Spleen (tissue), 11 donors: ENCODE measurements at regions not wholly inside any gene's neighbourhood (a gene's known extent, or its start where the extent isn't known, plus 50 kb on each side); places are given as distances from the start of the nearest gene placed in this dataset.

Source experiments
- DNase-seq: peaks from one replicate; pipeline ENCODE4 v3.0.0-alpha.2; 2020
- H3K27ac ChIP-seq, 8 donors: fragments of 200-600 bp; sonication (generic) in 7 of 8; 1 replicate in 4 of 8; 2 replicates in 4 of 8; pipeline versions ENCODE4 v1.5.0 to v1.8.0; 2016 to 2021; ENCODE audit warnings: inconsistent platforms in 4 of 8, mild to moderate bottlenecking in 4 of 8, moderate library complexity in 1 of 8
- H3K27me3 ChIP-seq, 7 donors: fragments of 200-600 bp; sonication (generic) in 6 of 7; replicated peaks in 1 of 7; 1 replicate in 4 of 7; 2 replicates in 3 of 7; pipeline versions ENCODE4 v1.5.0 to v1.8.0; 2016 to 2021; ENCODE audit warnings: inconsistent platforms in 3 of 7, mild to moderate bottlenecking in 1 of 7
- H3K36me3 ChIP-seq, 6 donors: fragments of 200-600 bp; sonication (generic) in 5 of 6; 1 replicate in 4 of 6; 2 replicates in 2 of 6; pipeline versions ENCODE4 v1.5.0 to v1.8.0; 2016 to 2021; ENCODE audit warnings: inconsistent platforms in 2 of 6
- H3K4me1 ChIP-seq, 6 donors: fragments of 200-600 bp; sonication (generic) in 5 of 6; 1 replicate in 3 of 6; 2 replicates in 3 of 6; pipeline versions ENCODE4 v1.5.0 to v1.8.0; 2016 to 2021; ENCODE audit warnings: inconsistent platforms in 3 of 6
- H3K4me3 ChIP-seq, 8 donors: fragments of 200-600 bp; sonication (generic) in 7 of 8; 1 replicate in 4 of 8; 2 replicates in 4 of 8; pipeline versions ENCODE4 v1.5.0 to v1.8.0; 2016 to 2021; ENCODE audit warnings: inconsistent platforms in 4 of 8, mild to moderate bottlenecking in 4 of 8, moderate library complexity in 2 of 8
- H3K9me3 ChIP-seq, 8 donors: fragments of 200-600 bp; sonication (generic) in 7 of 8; 1 replicate in 4 of 8; 2 replicates in 4 of 8; pipeline versions ENCODE4 v1.5.0 to v1.8.0; 2016 to 2021; ENCODE audit warnings: inconsistent platforms in 4 of 8
- POLR2A ChIP-seq, 3 donors: fragments of 450-650 bp; IDR thresholded peaks; one replicate each; pipeline ENCODE4 v1.5.1; 2017; ENCODE audit warnings: antibody characterized with exemption in 3 of 3, mild to moderate bottlenecking in 1 of 3
- POLR2AphosphoS5 ChIP-seq, 3 donors: sonication (generic); formaldehyde crosslinking; IDR thresholded peaks; one replicate each; pipeline ENCODE4 v1.5.1; 2017; ENCODE audit warnings: antibody characterized with exemption in 3 of 3
- WGBS, 5 donors: extraction: QIAGEN DNeasy Blood & Tissue Kit in 3 of 5; methylation state at CpG; one replicate each; pipeline versions ENCODE4 v1.1.5 to v1.1.7; 2013 to 2018; 5-methylcytosine and 5-hydroxymethylcytosine counted together
- intact Hi-C: fragments of 100-400 bp; cut with DNase I; formaldehyde crosslinking; loops from one replicate; pipeline ENCODE4 v1.15.0; 2023; ENCODE audit warnings: low total_unique reads
- TF ChIP-seq, protein P1 (sequence below), 11 experiments: fragments of 200-600 bp in 7 of 11; fragments of 450-650 bp in 4 of 11; sonication (generic) in 4 of 11; IDR thresholded peaks in 8 of 11; conservative IDR thresholded peaks in 3 of 11; 1 replicate in 7 of 11; 2 replicates in 4 of 11; pipeline versions ENCODE4 v1.4.0 to v1.8.0; 2016 to 2021; ENCODE audit warnings: antibody characterized with exemption in 11 of 11, inconsistent platforms in 4 of 11, mild to moderate bottlenecking in 1 of 11
- donor health status: healthy with polysubstance abuse.
- donor health status: DM: no; HTN: no; CAD: no; lungs with moderate emphysema.
- donor health status: DM: no; HTN: no; CAD: no.
- donor health status: Bipolar disorder and iron deficiency.
- donor health status: healthy.
- donor health status: DM: no; HTN: no; CAD: no.
- donor health status: DM: yes; HTN: yes; CAD: no.

DNA sequence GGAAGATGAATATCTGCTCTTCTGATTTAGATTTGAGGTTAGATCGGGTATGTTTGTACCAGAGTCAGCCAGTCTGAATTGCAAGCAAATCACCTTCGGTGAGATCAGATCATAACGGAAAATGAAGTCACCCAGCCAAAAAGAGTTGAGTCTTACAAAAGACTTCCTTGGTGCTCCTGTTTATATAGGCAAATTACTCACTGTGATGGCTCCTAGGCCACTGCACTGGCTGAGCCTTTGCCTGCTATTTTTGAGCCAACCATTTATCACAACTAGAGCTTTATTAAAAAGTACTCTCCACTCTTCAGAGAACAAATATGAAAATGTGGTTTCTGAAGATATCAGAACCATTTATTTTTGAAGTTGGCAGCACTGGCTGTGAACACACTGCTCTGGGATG, 277.7 kb upstream of the PCSK5 start:
- no peak for DNase-seq
- WGBS, 5 donors, result 68 to 91% (median 84%) methylated on average over 3 of the region's 3 CpGs

DNA sequence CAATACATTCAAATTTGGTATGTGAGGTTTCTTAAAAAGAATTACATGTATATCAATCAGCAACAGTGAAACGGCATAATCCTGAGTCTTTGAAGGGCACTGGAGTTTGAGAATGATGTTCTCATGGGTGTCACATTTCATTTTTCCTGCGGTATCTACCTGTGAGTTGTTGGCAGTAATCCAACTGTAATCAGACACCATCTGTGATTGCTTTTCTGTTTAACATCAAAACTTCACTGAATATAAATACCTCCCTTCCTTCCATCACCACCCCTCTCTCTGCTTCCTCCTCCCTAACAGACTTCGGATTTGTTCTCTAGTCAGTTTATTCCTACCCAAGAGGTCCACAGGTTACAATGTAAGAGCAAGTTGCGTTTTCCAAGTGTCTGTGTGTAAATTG, 275.2 kb upstream of the PCSK5 start:
- TF ChIP-seq POLR2A (IDR thresholded peaks at IDR 0.05) (no peak), POLR2AphosphoS5 (IDR thresholded peaks at IDR 0.05) (no peak)
- TF ChIP-seq, protein P1, sequence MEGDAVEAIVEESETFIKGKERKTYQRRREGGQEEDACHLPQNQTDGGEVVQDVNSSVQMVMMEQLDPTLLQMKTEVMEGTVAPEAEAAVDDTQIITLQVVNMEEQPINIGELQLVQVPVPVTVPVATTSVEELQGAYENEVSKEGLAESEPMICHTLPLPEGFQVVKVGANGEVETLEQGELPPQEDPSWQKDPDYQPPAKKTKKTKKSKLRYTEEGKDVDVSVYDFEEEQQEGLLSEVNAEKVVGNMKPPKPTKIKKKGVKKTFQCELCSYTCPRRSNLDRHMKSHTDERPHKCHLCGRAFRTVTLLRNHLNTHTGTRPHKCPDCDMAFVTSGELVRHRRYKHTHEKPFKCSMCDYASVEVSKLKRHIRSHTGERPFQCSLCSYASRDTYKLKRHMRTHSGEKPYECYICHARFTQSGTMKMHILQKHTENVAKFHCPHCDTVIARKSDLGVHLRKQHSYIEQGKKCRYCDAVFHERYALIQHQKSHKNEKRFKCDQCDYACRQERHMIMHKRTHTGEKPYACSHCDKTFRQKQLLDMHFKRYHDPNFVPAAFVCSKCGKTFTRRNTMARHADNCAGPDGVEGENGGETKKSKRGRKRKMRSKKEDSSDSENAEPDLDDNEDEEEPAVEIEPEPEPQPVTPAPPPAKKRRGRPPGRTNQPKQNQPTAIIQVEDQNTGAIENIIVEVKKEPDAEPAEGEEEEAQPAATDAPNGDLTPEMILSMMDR (IDR thresholded peaks at IDR 0.05 in 8 of 11, conservative IDR thresholded peaks at IDR 0.05 in 3 of 11), result no peak
- WGBS, 5 donors, result 55 to 70% (median 61%) methylated on average over 4 of the region's 4 CpGs
- no peaks in the 10 kb centered on the region for H3K9me3 ChIP-seq
- no peak for DNase-seq
- no peak overlapping the region for H3K27ac ChIP-seq
- H3K4me3 ChIP-seq, result no peak overlapping the region
- H3K27me3 ChIP-seq, result peaks cover 0 to 6% (median 0%) of the 10 kb centered on the region in 7 donors
- no peaks in the 10 kb centered on the region for H3K36me3 ChIP-seq
- H3K4me1 ChIP-seq, result no peaks in the 10 kb centered on the region
- intact Hi-C loops, result no loop called here

More for the DNA sequence above, 277.7 kb upstream of the PCSK5 start:
- no peaks in the 10 kb centered on the region for H3K9me3 ChIP-seq
- intact Hi-C loops, result no loop called here
- H3K27me3 ChIP-seq, result peaks cover 0 to 6% (median 0%) of the 10 kb centered on the region in 7 donors
- no peak overlapping the region for H3K27ac ChIP-seq
- H3K4me3 ChIP-seq, result no peak overlapping the region
- H3K36me3 ChIP-seq, result no peaks in the 10 kb centered on the region
- H3K4me1 ChIP-seq, result no peaks in the 10 kb centered on the region
- TF ChIP-seq POLR2A (IDR thresholded peaks at IDR 0.05) (no peak), POLR2AphosphoS5 (IDR thresholded peaks at IDR 0.05) (no peak)
- TF ChIP-seq, protein P1 (IDR thresholded peaks at IDR 0.05 in 8 of 11, conservative IDR thresholded peaks at IDR 0.05 in 3 of 11), result no peak

DNA sequence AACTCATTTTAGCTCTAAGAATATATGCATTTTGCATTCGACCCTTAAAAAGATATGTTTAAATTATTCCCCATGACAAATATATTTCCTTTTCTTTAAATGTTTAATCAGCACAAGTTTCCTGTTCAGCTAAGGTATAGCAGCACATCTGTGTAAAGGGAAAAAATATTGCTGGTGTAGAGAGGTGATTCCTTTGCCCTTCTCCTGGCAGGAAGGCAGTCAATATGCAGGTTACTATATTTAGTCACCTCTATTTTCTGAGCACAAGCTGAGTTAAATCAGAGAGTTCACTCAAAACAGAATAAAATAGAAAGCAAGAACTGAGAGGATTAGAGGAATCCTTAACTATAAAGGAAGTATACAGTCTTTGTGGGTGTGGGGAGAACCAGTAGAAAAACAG, 274.4 kb upstream of the PCSK5 start:
- H3K27me3 ChIP-seq, result peaks cover 0 to 6% (median 0%) of the 10 kb centered on the region in 7 donors

DNA sequence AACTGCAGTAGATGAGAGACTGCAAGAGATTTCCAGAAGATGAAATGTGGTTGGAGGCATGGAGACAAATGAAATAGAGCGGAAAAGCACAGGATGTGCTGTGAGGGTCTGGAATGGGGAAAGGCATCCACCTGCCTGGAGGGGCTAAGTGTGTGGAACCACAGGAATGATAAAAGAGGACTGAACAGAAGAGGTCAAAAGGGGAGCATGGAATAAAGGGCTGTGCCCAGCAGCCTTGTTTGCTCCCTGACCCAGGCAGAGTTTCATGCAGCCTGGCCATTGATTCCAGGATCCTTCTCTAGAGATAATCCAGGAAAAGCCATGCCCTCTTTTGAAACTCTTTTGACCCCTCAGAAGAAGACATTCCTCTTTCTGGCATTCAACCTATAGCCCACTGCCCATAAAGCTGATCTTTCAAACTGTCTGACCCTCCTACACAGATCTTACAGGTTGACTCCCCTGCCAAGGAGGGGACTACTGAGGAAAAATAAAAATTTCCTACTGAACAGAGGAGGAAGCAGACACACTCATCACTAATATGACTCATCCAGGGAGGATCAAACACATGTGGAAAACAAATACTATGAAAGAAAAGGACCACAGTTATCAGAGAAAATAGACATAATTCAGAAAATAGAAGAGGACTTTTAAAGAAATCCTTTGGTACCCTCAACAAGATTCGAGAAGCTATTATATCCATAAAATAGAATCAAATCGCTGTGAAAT, 273.5 kb upstream of the PCSK5 start:
- Histone ChIP-seq H3K9me3 (no peaks in the 10 kb centered on the region), H3K36me3 (no peaks in the 10 kb centered on the region), H3K27me3 (peaks cover 0 to 6% (median 0%) of the 10 kb centered on the region in 7 donors), H3K27ac (no peak overlapping the region), H3K4me3 (no peak overlapping the region), H3K4me1 (no peaks in the 10 kb centered on the region)
- no peak for DNase-seq
- intact Hi-C loops, result no loop called here
- TF ChIP-seq POLR2AphosphoS5 (IDR thresholded peaks at IDR 0.05), result no peak
- TF ChIP-seq POLR2A (IDR thresholded peaks at IDR 0.05), result no peak
- TF ChIP-seq, protein P1 (IDR thresholded peaks at IDR 0.05 in 8 of 11, conservative IDR thresholded peaks at IDR 0.05 in 3 of 11), result no peak
- WGBS, 5 donors, result 84 to 93% (median 89%) methylated on average over 3 of the region's 3 CpGs

More for the DNA sequence above, 274.4 kb upstream of the PCSK5 start:
- no peak for DNase-seq
- Histone ChIP-seq H3K27ac (no peak overlapping the region), H3K9me3 (no peaks in the 10 kb centered on the region), H3K4me1 (no peaks in the 10 kb centered on the region), H3K36me3 (no peaks in the 10 kb centered on the region), H3K4me3 (no peak overlapping the region)
- 8 to 26% (median 25%) methylated on average over 1 of the region's 1 CpG for WGBS, 5 donors
- intact Hi-C loops, result no loop called here
- TF ChIP-seq, protein P1 (IDR thresholded peaks at IDR 0.05 in 8 of 11, conservative IDR thresholded peaks at IDR 0.05 in 3 of 11), result no peak
- no peak for TF ChIP-seq POLR2A (IDR thresholded peaks at IDR 0.05)
- no peak for TF ChIP-seq POLR2AphosphoS5 (IDR thresholded peaks at IDR 0.05)
